OCI-LY1 (cell line): ENCODE measurements at regions not wholly inside any gene's neighbourhood (a gene's known extent, or its start where the extent isn't known, plus 50 kb on each side); places are given as distances from the start of the nearest gene placed in this dataset.
A peak's percentile ranks its signal among the peaks of the same experiment; 100 is the strongest.

Experiments used
- EZH2 ChIP-seq: fragments of 200-600 bp; sonication (generic), shearing (Covaris generic); IDR thresholded peaks from 2 replicates; pipeline ENCODE4 v1.8.0; 2017; ENCODE audit warnings: borderline replicate concordance, mixed run types, mild to moderate bottlenecking, antibody characterized with exemption, low read length, moderate library complexity, mixed read lengths
- TF ChIP-seq, protein P1 (sequence below): fragments of 200-600 bp; sonication (generic), shearing (Covaris generic); IDR thresholded peaks from 2 replicates; pipeline ENCODE4 v1.5.1; 2017; ENCODE audit warnings: mild to moderate bottlenecking, antibody characterized with exemption, low read length, moderate library complexity, mixed read lengths

- TF ChIP-seq, protein P1, sequence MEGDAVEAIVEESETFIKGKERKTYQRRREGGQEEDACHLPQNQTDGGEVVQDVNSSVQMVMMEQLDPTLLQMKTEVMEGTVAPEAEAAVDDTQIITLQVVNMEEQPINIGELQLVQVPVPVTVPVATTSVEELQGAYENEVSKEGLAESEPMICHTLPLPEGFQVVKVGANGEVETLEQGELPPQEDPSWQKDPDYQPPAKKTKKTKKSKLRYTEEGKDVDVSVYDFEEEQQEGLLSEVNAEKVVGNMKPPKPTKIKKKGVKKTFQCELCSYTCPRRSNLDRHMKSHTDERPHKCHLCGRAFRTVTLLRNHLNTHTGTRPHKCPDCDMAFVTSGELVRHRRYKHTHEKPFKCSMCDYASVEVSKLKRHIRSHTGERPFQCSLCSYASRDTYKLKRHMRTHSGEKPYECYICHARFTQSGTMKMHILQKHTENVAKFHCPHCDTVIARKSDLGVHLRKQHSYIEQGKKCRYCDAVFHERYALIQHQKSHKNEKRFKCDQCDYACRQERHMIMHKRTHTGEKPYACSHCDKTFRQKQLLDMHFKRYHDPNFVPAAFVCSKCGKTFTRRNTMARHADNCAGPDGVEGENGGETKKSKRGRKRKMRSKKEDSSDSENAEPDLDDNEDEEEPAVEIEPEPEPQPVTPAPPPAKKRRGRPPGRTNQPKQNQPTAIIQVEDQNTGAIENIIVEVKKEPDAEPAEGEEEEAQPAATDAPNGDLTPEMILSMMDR: peak; percentile 54
- no peak for TF ChIP-seq EZH2
Observed at GRCh38 chr9:12640016-12640587, 53.1 kb upstream of the TYRP1 start.
